PC-3 (cell line): ENCODE measurements at regions not wholly inside any gene's neighbourhood (a gene's known extent, or its start where the extent isn't known, plus 50 kb on each side); places are given as distances from the start of the nearest gene placed in this dataset.

Experiments
- ATAC-seq: fragments of 200-7000 bp; cut with Tn5 transposase; 2 replicates; pipeline ENCODE4 v1.9.1; 2020; ENCODE audit warnings: mild to moderate bottlenecking, moderate library complexity
- BruUV-seq: library from RNA; stranded (reverse); fragments of 400-500 nt; replicated peaks from 2 replicates; lab custom pipeline; 2021; lab: Mats Ljungman, UMichigan
- CTCF ChIA-PET: fragments of 300-600 bp; sonication (Branson Sonifier 250); formaldehyde crosslinking; loops from one replicate; lab custom pipeline; 2022; ENCODE audit warnings: antibody characterized with exemption; lab: Charles Lee
- POLR2A ChIA-PET: fragments of 300-600 bp; sonication (Branson Sonifier 250); formaldehyde crosslinking; loops from one replicate; lab custom pipeline; 2022; ENCODE audit warnings: antibody characterized with exemption; ENCODE audit not compliant: unreplicated experiment; lab: Charles Lee
- DNase-seq: peaks from one replicate; pipeline ENCODE4 v3.0.0-alpha.2; 2015
- H2AFZ ChIP-seq: fragments of 300-600 bp; sonication (generic); 2 replicates; pipeline ENCODE4 v1.6.0; 2016; ENCODE audit warnings: antibody characterized with exemption, low read length
- H3F3A ChIP-seq: fragments of 300-600 bp; sonication (generic); one replicate; pipeline ENCODE4 v1.6.0; 2017; ENCODE audit warnings: antibody characterized with exemption, low read length, control low read depth, mild to moderate bottlenecking; ENCODE audit not compliant: unreplicated experiment
- H3K27ac ChIP-seq: fragments of 300-600 bp; sonication (generic); 2 replicates; pipeline ENCODE4 v1.5.1; 2016; ENCODE audit warnings: mild to moderate bottlenecking, low read length
- H3K27me3 ChIP-seq: fragments of 300-600 bp; sonication (generic); 2 replicates; pipeline ENCODE4 v1.6.1; 2016; ENCODE audit warnings: low read length, mixed read lengths
- H3K36me3 ChIP-seq: fragments of 300-600 bp; sonication (generic); 2 replicates; pipeline ENCODE4 v1.6.1; 2016; ENCODE audit warnings: low read depth, mixed run types, low read length, mixed read lengths
- H3K4me1 ChIP-seq: fragments of 300-600 bp; sonication (generic); 2 replicates; pipeline ENCODE4 v1.5.1; 2016; ENCODE audit warnings: low read length; ENCODE audit not compliant: insufficient read depth
- H3K4me2 ChIP-seq: fragments of 300-600 bp; sonication (generic); 2 replicates; pipeline ENCODE4 v1.6.0; 2016; ENCODE audit warnings: low read length
- H3K4me3 ChIP-seq: fragments of 300-600 bp; sonication (generic); 2 replicates; pipeline ENCODE4 v1.5.1; 2016; ENCODE audit warnings: mild to moderate bottlenecking, low read length, mixed read lengths
- H3K79me2 ChIP-seq: fragments of 300-600 bp; sonication (generic); 2 replicates; pipeline ENCODE4 v1.6.1; 2017; ENCODE audit warnings: low read length, mixed read lengths
- H3K9ac ChIP-seq: fragments of 300-600 bp; sonication (generic); 2 replicates; pipeline ENCODE4 v1.6.0; 2016; ENCODE audit warnings: mild to moderate bottlenecking, low read length
- H3K9me2 ChIP-seq: fragments of 300-600 bp; sonication (generic); replicated peaks from 2 replicates; pipeline ENCODE4 v1.6.1; 2016; ENCODE audit warnings: mixed run types, low read length, mixed read lengths
- H3K9me3 ChIP-seq: fragments of 300-600 bp; sonication (generic); 2 replicates; pipeline ENCODE4 v1.6.1; 2016; ENCODE audit warnings: low read length, mixed read lengths
- H4K20me1 ChIP-seq: fragments of 300-600 bp; sonication (generic); 2 replicates; pipeline ENCODE4 v1.6.1; 2016; ENCODE audit warnings: low read length, mixed read lengths
- EZH2 ChIP-seq: fragments of 300-600 bp; sonication (generic); IDR thresholded peaks from one replicate; pipeline ENCODE4 v1.6.1; 2017; ENCODE audit warnings: antibody characterized with exemption, mild to moderate bottlenecking, low read length; ENCODE audit not compliant: unreplicated experiment
- EZH2phosphoT487 ChIP-seq: fragments of 300-600 bp; sonication (generic); IDR thresholded peaks from 2 replicates; pipeline ENCODE4 v1.6.1; 2018; ENCODE audit warnings: mild to moderate bottlenecking, antibody characterized with exemption, low read length, borderline replicate concordance
- intact Hi-C: fragments of 100-400 bp; cut with micrococcal nuclease; formaldehyde crosslinking; loops from 2 replicates; pipeline ENCODE4 v1.9.0; 2023
- TF ChIP-seq, protein P1 (sequence below): fragments of 300-600 bp; sonication (generic); conservative IDR thresholded peaks from 2 replicates; pipeline ENCODE4 v1.5.1; 2017; ENCODE audit warnings: antibody characterized with exemption, low read depth, mild to moderate bottlenecking, low read length

DNA sequence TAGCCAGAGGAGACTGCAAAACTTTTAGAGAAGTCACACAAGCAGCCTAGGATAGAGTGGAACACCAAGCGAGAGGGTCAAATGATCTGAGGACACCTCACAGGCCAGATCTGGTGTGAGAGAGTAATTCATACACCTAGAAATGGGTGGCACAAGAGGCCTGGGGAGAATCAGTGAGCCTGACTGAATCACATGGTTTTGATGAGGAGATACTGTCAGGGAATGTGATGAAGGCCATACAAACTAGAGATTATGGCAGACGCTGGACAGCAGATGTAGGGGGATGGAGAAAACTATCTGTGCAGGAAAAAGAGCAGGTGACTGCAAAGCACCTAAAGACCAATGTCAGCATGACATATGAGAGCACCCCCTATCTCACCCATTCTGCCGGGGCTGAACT is 105.0 kb upstream of the TTC14 start:
- H3K27me3 ChIP-seq, result no peaks in the 10 kb centered on the region
- no peak for DNase-seq
- H3K4me2 ChIP-seq, result no peak overlapping the region
- H3K36me3 ChIP-seq, result peaks cover 2% of the 10 kb centered on the region; the same call in 1 of the 2 replicates
- no peaks in the 10 kb centered on the region for H3F3A ChIP-seq
- no peaks in the 10 kb centered on the region for H3K79me2 ChIP-seq
- no peak overlapping the region for H3K4me3 ChIP-seq
- H3K4me1 ChIP-seq, result no peaks in the 10 kb centered on the region
- intact Hi-C loops, result loop anchor here (5.0 kb wide), 1 partner anchor 570 kb away; no protein-coding TSS in a partner anchor
- H3K9me2 ChIP-seq, result no peaks in the 10 kb centered on the region
- 0 out of 2 replicates have a peak overlapping the region, but pooled peaks have one; percentile 5 for H2AFZ ChIP-seq
- no peak for TF ChIP-seq EZH2phosphoT487
- TF ChIP-seq, protein P1, sequence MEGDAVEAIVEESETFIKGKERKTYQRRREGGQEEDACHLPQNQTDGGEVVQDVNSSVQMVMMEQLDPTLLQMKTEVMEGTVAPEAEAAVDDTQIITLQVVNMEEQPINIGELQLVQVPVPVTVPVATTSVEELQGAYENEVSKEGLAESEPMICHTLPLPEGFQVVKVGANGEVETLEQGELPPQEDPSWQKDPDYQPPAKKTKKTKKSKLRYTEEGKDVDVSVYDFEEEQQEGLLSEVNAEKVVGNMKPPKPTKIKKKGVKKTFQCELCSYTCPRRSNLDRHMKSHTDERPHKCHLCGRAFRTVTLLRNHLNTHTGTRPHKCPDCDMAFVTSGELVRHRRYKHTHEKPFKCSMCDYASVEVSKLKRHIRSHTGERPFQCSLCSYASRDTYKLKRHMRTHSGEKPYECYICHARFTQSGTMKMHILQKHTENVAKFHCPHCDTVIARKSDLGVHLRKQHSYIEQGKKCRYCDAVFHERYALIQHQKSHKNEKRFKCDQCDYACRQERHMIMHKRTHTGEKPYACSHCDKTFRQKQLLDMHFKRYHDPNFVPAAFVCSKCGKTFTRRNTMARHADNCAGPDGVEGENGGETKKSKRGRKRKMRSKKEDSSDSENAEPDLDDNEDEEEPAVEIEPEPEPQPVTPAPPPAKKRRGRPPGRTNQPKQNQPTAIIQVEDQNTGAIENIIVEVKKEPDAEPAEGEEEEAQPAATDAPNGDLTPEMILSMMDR, result no peak
- TF ChIP-seq EZH2, result no peak
- ChIA-PET CTCF (no interaction called here), POLR2A (no interaction called here)
- no peak overlapping the region for H3K9ac ChIP-seq
- no TSS peak for BruUV-seq
- no peak overlapping the region for H3K27ac ChIP-seq
- ATAC-seq, result no peak
- H4K20me1 ChIP-seq, result no peaks in the 10 kb centered on the region
- peaks cover 4% of the 10 kb centered on the region; the same call in 1 of the 2 replicates for H3K9me3 ChIP-seq

DNA sequence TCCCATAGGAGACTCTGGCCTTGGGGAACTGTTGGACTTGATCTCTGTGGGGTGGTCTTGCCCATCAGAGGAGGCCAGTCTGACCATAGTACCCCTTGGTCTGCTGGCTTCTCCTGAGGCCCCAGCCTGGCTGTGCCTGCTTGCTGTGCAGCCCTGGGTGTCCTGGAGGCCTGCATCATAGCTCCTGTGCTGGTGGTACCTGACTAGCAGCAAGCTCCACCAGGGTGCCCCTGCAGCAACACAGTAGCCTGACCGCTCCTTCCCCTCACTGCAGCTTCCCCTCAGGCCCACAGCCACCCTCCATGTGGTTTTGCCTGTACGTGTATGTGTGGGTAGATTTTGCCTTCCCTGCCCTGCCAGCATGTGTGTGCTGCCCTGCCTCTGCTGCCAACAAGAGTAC is 85.6 kb upstream of the TTC14 start:
- Histone ChIP-seq H3K4me3 (no peak overlapping the region), H3F3A (no peaks in the 10 kb centered on the region), H3K79me2 (no peaks in the 10 kb centered on the region), H4K20me1 (no peaks in the 10 kb centered on the region), H3K9ac (no peak overlapping the region), H3K4me2 (no peak overlapping the region), H3K36me3 (no peaks in the 10 kb centered on the region), H3K27ac (no peak overlapping the region), H3K9me2 (no peaks in the 10 kb centered on the region), H3K27me3 (no peaks in the 10 kb centered on the region), H3K4me1 (no peaks in the 10 kb centered on the region), H3K9me3 (0 out of 2 replicates have a peak, but pooled peaks cover 5% of the 10 kb centered on the region), H2AFZ (no peak overlapping the region)
- TF ChIP-seq EZH2 (no peak), EZH2phosphoT487 (no peak)
- TF ChIP-seq, protein P1, result no peak
- no TSS peak for BruUV-seq
- ChIA-PET POLR2A (no interaction called here), CTCF (no interaction called here)
- no peak for ATAC-seq
- DNase-seq, result no peak
- intact Hi-C loops, result no loop called here

DNA sequence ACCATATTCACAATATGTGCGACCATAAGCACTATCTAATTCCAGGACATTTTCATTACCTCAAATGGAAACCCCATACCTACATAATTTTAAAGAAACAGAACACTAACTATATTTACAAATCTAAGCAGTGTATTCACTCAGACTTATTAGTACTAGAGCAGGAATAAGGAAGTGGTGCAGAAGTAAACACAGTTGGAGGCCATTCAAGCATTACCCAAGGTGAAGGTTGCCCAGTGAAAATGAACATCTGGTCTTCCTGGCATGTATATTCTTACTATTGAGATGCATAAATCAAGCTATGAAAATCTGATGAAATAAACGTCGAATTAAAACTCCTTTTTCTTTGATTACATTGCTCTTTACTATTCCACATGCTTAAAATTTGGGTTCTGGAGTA is 78.9 kb upstream of the TTC14 start:
- no peak for TF ChIP-seq EZH2phosphoT487
- TF ChIP-seq EZH2, result no peak
- TF ChIP-seq, protein P1, result no peak
- intact Hi-C loops, result no loop called here
- Histone ChIP-seq H2AFZ (no peak overlapping the region), H3F3A (no peaks in the 10 kb centered on the region), H3K4me3 (no peak overlapping the region), H4K20me1 (no peaks in the 10 kb centered on the region), H3K9me2 (no peaks in the 10 kb centered on the region), H3K27ac (no peak overlapping the region), H3K4me1 (no peaks in the 10 kb centered on the region), H3K36me3 (no peaks in the 10 kb centered on the region), H3K4me2 (no peak overlapping the region), H3K9me3 (0 out of 2 replicates have a peak, but pooled peaks cover 5% of the 10 kb centered on the region), H3K27me3 (no peaks in the 10 kb centered on the region), H3K79me2 (no peaks in the 10 kb centered on the region), H3K9ac (no peak overlapping the region)
- ChIA-PET CTCF (no interaction called here), POLR2A (no interaction called here)
- DNase-seq (no peak), ATAC-seq (no peak)
- no TSS peak for BruUV-seq
